ENCODE measurements at regions not wholly inside any gene's neighbourhood (a gene's known extent, or its start where the extent isn't known, plus 50 kb on each side); places are given as distances from the start of the nearest gene placed in this dataset.

- TF ChIP-seq CTCF (IDR thresholded peaks at IDR 0.05) (no peak), MLX (CRISPR knock-in tag; IDR thresholded peaks at IDR 0.05) (no peak), ZNF232 (CRISPR knock-in tag; IDR thresholded peaks at IDR 0.05) (no peak), RELA (CRISPR knock-in tag; IDR thresholded peaks at IDR 0.05; ENCODE audit: borderline replicate concordance) (no peak)
Observed at GRCh38 chr10:61257956-61258496, 195.2 kb downstream of the TMEM26 start.
